Neutrophil (primary cell): ENCODE measurements at regions not wholly inside any gene's neighbourhood (a gene's known extent, or its start where the extent isn't known, plus 50 kb on each side); places are given as distances from the start of the nearest gene placed in this dataset.

Experiments used
- H3K27ac ChIP-seq: fragments of 200-600 bp; sonication (generic); 2 replicates; pipeline ENCODE4 v1.5.1; 2016; ENCODE audit warnings: mild to moderate bottlenecking, moderate library complexity
- H3K27me3 ChIP-seq: fragments of 200-600 bp; sonication (generic); 2 replicates; pipeline ENCODE4 v1.6.0; 2016; ENCODE audit warnings: mild to moderate bottlenecking
- H3K36me3 ChIP-seq: fragments of 200-600 bp; sonication (generic); 2 replicates; pipeline ENCODE4 v1.5.1; 2017
- H3K4me1 ChIP-seq, 2 experiments: fragments of 200-600 bp in 1 of 2; sonication (generic) in 1 of 2; 1 replicate in 1 of 2; 2 replicates in 1 of 2; pipeline versions ENCODE4 v1.5.1 to v1.6.1; 2013 to 2016; ENCODE audit warnings: low read depth in 1 of 2, low read length in 1 of 2, mild to moderate bottlenecking in 1 of 2, moderate library complexity in 1 of 2; ENCODE audit not compliant: control insufficient read depth in 1 of 2, insufficient read depth in 1 of 2
- H3K4me3 ChIP-seq, 2 experiments: fragments of 200-600 bp in 1 of 2; sonication (generic) in 1 of 2; 1 replicate in 1 of 2; 2 replicates in 1 of 2; pipeline ENCODE4 v1.5.1; 2013 to 2016; ENCODE audit warnings: low read depth in 1 of 2, low read length in 1 of 2, mild to moderate bottlenecking in 1 of 2, moderate library complexity in 1 of 2
- H3K9me3 ChIP-seq: fragments of 200-600 bp; sonication (generic); 2 replicates; pipeline ENCODE4 v1.5.1; 2016
- TF ChIP-seq, protein P1 (sequence below): fragments of 200-600 bp; sonication (generic); IDR thresholded peaks from 2 replicates; pipeline ENCODE4 v1.5.1; 2016; ENCODE audit warnings: antibody characterized with exemption

DNA sequence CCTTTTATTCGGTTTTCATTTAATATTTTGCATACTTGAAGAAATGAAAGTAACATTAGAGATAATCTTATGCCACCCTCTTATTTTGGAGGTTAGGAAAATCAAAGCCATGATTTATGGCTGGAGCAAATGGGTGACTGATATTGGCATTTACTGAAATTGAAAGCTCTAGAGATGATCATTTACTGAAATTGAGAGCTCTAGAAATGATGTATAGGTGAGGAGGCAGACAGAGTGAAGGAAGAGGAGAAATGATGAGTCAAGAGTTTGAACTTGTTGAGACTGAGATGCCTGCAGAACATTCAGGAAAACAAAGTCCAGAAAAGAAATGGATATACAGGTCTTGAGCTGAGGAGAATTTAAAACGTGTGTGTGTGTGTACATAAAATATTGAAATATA, 217.6 kb downstream of the LTN1 start:
- no peaks in the 10 kb centered on the region for H3K27me3 ChIP-seq
- no peaks in the 10 kb centered on the region for H3K4me1 ChIP-seq
- TF ChIP-seq, protein P1, sequence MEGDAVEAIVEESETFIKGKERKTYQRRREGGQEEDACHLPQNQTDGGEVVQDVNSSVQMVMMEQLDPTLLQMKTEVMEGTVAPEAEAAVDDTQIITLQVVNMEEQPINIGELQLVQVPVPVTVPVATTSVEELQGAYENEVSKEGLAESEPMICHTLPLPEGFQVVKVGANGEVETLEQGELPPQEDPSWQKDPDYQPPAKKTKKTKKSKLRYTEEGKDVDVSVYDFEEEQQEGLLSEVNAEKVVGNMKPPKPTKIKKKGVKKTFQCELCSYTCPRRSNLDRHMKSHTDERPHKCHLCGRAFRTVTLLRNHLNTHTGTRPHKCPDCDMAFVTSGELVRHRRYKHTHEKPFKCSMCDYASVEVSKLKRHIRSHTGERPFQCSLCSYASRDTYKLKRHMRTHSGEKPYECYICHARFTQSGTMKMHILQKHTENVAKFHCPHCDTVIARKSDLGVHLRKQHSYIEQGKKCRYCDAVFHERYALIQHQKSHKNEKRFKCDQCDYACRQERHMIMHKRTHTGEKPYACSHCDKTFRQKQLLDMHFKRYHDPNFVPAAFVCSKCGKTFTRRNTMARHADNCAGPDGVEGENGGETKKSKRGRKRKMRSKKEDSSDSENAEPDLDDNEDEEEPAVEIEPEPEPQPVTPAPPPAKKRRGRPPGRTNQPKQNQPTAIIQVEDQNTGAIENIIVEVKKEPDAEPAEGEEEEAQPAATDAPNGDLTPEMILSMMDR, result no peak
- no peak overlapping the region for H3K4me3 ChIP-seq
- H3K36me3 ChIP-seq, result no peaks in the 10 kb centered on the region
- no peak overlapping the region for H3K27ac ChIP-seq
- H3K9me3 ChIP-seq, result no peaks in the 10 kb centered on the region

DNA sequence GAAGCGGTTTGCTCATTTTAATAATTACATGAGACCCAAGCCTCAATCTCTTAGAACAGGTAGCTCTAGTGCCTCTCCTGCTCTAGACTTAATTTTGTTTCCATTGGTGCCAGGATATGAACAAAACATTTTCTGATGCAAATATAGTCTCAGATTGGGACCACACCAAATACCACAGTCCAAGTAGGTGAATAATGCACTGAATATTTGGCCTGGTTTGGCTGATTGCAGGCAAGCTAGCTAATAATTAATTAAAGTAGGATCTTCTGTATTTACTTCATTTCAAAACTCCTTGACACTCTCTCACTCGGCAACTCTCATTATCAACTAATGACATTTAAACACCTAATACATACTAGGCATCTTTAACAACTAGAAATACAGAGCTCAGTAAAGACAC, 219.6 kb downstream of the LTN1 start:
- Histone ChIP-seq H3K36me3 (no peaks in the 10 kb centered on the region), H3K27me3 (no peaks in the 10 kb centered on the region), H3K4me3 (no peak overlapping the region), H3K9me3 (no peaks in the 10 kb centered on the region), H3K27ac (no peak overlapping the region), H3K4me1 (no peaks in the 10 kb centered on the region)
- TF ChIP-seq, protein P1, result no peak

DNA sequence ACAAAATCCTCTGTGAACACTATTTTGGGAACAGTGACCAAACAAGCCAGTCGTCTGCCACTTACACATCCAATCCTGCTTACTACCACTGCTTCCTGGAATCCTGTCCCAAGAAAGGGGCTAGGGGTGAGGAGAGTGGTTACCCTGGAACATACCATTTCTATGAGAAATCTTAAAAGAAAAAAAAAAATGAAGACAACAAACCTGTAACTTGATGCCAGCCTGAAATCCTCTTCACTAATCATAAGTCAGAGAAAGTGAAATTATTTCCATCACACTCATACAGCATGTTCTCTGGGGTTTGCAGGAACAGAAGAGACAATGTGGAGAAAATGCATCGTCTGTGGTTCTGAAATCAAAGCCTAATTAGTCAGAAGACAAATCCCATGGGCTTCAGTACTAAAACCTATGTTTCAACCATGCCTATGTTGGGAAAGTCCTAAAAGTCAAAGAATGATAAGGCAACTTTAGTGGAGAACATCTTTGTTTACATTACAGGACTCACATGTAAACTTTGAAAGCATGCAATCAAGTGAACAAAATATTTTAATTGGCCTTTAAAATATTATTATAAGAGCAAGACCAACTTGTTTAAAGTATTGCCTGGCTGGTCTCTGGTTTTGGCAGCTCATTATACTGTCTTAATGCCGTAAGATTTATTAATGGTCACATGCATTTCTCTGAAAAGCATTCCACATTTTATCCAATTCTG, 220.7 kb downstream of the LTN1 start:
- Histone ChIP-seq H3K4me3 (no peak overlapping the region), H3K9me3 (no peaks in the 10 kb centered on the region), H3K27ac (no peak overlapping the region)

DNA sequence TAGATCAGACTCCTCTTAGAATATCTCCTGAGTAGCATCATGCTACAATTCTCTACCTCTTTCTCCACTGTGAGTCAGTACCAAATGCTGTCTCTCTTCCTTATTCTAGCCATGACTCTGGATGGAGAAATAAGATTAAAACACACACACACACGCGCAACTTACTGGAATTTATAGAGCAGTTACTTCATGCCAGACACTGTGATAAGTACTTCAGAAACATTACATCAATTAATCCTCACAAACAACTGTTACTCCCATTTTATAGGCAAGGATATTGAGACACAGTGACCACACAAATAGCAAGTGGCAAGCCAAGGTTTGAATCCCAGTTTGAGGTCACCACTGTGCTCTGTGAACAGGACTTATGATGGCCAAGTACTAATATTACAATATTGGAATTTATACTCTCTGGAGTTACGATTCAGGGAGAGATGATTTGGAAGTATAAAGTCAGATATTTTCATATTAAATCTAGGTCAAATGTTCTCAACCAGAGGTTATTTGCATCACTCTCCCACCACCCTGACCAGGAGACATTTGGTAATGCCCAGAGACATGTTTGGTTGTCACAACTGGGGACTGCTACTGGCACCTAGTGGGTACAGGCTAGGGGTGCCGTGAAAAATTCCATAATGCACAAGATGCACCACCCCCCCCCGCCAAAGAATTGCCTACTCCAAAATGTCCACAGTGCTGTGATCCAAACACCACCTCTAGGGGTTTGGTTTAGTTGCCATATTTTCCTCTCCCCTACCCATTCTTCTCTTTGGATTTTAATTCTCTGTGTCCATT, 221.6 kb downstream of the LTN1 start:
- Histone ChIP-seq H3K27ac (no peak overlapping the region), H3K4me3 (no peak overlapping the region), H3K4me1 (no peaks in the 10 kb centered on the region), H3K9me3 (no peaks in the 10 kb centered on the region), H3K36me3 (no peaks in the 10 kb centered on the region), H3K27me3 (no peaks in the 10 kb centered on the region)
- TF ChIP-seq, protein P1, result no peak

More for the DNA sequence above, 220.7 kb downstream of the LTN1 start:
- H3K36me3 ChIP-seq, result no peaks in the 10 kb centered on the region
- no peaks in the 10 kb centered on the region for H3K27me3 ChIP-seq
- H3K4me1 ChIP-seq, result no peaks in the 10 kb centered on the region
- TF ChIP-seq, protein P1, result no peak

DNA sequence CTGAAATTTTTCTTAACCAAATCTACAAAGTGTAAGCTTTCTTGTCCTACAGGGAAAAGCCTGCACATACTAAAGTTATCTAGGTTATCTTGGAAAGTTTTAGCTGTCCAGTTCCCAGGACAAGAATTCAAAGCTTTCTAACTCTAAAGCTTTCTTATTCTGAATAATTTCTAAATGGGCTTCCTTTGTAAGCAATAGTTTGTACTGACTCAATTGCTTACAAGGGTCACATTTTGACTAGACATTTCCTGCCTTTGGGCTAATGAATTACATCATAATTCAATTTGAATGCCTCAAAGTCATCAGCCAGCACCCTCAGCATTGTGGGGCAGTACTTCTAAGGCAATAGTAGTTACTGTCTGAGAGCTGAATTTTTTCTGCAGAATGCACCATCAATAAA, 223.0 kb downstream of the LTN1 start:
- Histone ChIP-seq H3K4me1 (no peaks in the 10 kb centered on the region), H3K27me3 (no peaks in the 10 kb centered on the region), H3K27ac (no peak overlapping the region), H3K9me3 (no peaks in the 10 kb centered on the region), H3K4me3 (no peak overlapping the region), H3K36me3 (no peaks in the 10 kb centered on the region)
- TF ChIP-seq, protein P1, result no peak
